ENCODE measurements at regions not wholly inside any gene's neighbourhood (a gene's known extent, or its start where the extent isn't known, plus 50 kb on each side); places are given as distances from the start of the nearest gene placed in this dataset.
"Not testable (repeated sequence)": the region's sequence is repeated elsewhere in the genome, so short reads cannot be mapped to it uniquely, and the experiment has no call there.

DNA sequence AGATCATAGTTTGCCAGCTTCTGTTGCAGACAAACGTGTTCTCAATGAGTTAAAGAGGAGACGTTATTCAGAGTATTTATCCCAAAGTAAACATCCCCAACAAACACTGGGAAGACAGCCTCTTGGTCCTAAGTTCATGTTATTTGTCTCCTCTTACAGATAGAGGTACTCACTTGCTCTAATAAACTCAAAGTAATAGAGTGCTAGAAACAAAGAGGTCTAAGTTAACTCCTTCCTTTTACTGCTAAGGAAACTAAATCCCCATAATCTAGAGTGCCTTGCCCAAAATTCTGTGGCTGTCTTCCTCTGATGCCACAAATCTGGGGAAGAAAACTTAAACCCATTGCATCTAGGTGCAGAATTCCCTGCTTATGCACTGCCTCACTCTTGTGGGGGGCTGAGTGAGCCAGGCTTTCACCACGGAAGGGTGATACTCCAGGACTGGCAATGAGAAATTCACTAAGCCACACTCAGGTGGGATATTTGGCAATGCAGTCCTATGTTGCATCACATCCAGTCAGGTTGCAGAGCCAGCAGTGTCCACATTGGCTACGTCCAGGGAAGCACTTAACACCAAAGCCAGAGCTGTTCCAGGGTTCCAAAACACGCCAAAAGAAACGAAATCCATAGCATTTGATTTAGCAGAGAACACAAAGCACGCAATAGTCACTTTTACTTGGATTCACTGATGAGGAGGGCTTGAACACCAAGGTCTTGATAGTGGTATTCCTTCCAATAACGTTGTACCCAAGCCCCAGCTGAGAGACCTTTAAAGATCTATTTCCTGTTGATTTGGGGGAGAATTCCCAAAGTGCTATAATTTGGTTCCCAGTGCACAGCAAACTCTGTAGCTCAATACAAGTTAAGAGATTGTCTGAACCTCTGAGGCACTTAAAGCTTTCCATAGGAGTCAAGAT lies 81.0 kb upstream of the FOXQ1 start:
- DNase-seq (ENCODE audit: low spot score) = no peak

GRCh38 chr6:1230281-1230680 lies 81.6 kb upstream of the FOXQ1 start:
- DNase-seq (ENCODE audit: low spot score) = no peak

DNA sequence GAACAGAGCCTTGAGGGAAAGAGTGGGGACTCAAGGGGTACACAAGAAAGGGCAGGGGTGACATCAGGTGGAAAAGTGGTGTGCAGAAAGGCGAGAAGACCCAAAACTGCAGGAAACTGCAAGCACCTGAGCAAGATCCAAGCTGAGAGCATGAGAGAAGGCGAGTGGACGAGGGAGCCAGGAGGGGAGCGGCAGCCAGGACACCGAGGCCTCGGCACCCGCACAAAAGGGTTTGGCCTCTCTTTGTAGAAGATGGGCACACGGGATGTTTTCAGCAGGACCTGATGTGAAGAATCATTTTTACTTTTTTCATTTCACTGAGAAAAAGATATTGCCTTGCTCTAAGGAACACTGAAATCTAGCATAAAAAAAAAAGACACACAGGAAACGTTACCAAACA lies 82.1 kb upstream of the FOXQ1 start:
- DNase-seq (ENCODE audit: low spot score) = no peak

DNA sequence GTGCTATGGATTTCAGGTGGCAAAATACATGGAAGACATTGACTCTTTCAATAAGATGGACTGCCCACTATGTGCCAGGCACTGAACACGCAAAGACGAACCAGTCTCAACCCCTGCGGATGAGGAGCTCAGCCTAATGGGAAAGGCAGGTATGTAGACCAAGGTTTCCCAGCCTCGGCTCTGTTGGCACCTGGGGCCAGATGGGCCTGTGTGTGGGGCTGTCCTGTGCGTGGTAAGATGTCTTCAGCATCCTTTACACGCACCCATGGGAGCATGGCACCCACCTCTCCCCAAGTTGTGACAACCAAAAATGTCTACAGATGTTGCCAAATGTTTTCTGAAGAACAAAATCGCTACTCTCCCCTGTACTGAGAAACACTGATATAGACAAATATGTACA lies 82.6 kb upstream of the FOXQ1 start:
- no peak for DNase-seq (ENCODE audit: low spot score)

DNA sequence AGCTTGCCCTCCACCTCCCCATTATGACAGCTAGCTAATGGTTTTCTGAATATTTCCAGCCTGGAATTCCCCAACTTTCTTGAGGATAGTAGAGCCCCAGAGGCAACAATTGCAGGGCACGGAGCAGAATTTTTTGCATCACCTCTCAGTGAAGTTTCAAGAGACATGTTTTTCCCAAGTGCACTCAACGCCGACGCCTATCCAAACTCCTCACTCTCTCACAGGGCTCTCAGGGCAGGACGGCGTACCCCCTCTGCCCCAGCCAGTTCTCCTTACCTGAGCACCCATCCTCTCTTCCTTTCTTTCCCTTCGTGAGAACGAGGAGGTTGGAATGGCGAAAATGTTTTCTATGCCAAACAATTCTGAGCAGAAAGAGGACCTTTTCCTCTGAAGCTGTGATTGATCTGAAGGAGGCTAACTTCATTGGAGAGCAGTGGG lies 83.1 kb upstream of the FOXQ1 start:
- DNase-seq (ENCODE audit: low spot score) = no peak

DNA sequence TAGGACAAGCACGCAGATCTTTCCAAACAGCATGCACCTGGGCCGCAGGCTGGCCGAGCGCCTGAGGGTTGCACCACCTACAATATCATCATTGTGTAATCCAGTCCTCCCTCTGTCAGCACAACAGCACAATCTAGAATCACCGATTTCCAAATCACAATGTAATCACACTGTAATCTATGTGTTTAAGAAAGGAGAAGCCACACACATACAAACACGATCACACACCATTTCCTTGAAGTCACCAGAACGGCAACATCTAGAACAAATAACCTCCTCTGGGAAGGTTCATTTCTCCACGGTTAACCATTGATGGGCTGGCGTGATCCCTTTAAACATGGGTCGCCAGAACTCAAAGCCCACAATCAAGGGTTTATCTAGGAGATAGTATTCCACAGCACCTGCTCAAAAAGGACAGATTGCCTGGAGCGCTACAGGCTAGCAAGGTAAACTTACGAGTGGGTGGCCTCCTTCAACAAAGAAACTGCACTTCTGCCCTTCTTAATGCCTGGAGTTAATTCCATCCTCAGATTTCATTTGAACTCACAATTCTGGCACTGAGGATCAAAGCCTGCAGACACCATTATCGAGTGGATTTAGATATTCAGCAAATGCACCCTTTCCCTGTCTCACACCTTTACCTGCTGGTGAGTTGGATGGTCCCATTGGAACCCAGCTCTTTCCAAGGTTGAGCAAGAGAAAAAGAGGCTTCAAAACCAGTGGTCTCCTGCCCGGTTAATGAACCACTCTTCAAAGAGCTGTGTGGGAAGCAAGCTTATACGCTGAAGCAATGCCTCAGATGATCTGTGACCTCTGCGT lies 83.8 kb upstream of the FOXQ1 start:
- no peak for DNase-seq (ENCODE audit: low spot score)

DNA sequence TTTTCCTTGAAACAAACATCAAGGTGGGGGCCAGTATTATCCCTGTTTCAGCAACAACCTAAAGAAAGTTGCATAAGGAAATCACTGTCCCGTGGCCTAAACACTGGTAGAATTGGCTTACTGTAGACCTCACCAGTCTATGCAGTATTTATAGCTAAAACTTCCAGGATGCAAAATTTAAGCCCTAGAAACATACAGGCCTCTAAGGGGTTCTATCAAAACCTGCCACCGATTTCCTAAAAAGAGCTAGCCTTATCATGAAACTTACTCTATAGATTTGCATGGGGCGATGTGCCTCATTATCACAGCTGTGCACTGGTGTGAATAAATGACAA lies 84.3 kb upstream of the FOXQ1 start:
- DNase-seq (ENCODE audit: low spot score) = no peak

- no peak for DNase-seq (ENCODE audit: low spot score)
Measured at GRCh38 chr6:1226277-1227099, 85.4 kb upstream of the FOXQ1 start.

DNA sequence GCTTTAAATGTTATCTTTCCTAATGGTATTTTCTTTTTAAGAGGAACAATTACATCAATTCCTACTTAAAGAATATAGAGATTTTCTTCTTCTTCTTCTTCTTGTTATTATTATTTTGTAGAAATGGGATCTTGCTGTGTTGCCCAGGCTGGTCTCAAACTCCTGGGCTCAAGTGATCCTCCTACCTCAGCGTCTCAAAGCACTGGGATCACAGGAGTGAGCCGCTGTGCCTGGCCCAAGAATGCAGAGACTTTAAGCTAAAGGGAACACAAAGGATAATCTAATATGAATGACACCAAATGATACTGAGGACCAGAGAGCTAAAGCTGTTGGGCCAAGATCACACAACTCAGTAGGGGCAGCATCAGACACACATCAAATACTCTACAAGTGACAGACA lies 87.4 kb upstream of the FOXQ1 start:
- DNase-seq (ENCODE audit: low spot score) = no peak

GRCh38 chr6:1222728-1223595 lies 88.9 kb upstream of the FOXQ1 start:
- DNase-seq (ENCODE audit: low spot score) = peak; percentile 68

GRCh38 chr6:1217396-1217795 lies 94.5 kb upstream of the FOXQ1 start:
- no peak for DNase-seq (ENCODE audit: low spot score)

GRCh38 chr6:1216488-1216974 lies 95.4 kb upstream of the FOXQ1 start:
- DNase-seq (ENCODE audit: low spot score) = no peak

- DNase-seq (ENCODE audit: low spot score) = no peak
Measured at GRCh38 chr6:1215884-1216487, 95.9 kb upstream of the FOXQ1 start.

GRCh38 chr6:1215023-1215422 lies 96.9 kb upstream of the FOXQ1 start:
- no peak for DNase-seq (ENCODE audit: low spot score)

DNA sequence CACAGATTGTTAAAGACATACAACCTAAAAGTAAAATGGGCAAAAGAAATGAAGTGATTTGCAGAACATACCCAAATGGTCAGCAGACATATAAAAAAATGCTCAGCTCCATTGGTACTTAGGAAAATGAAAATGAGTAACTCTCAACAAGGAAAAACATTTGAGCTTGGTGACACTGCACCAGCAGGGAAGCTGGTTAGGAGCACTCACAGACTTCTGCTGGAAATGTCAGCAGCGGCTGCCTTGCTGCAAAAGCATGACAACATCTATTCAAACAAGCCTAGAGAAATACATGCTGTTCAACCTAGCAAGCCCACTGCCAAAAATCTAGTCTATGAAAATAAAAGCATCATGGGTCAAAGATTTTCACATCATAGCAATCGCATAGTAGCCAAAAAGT lies 99.0 kb upstream of the FOXQ1 start:
- DNase-seq (ENCODE audit: low spot score) = no peak

DNA sequence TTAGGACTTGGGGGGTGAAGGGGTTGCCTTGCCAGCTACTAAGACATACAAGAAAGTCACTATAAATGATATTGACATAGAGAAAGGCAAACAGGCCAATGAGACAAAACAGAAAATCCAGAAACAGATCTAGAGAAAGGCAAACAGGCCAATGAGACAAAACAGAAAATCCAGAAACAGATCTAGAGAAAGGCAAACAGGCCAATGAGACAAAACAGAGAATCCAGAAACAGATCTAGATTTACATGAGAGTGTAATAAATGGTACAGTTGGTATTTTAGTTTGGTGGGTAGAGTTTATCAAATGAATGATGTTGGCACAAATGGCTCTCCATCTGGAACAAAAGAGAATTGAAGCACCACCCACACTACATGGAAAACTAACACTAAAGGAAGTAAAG lies 99.8 kb upstream of the FOXQ1 start:
- not testable (repeated sequence) for DNase-seq (ENCODE audit: low spot score)

DNA sequence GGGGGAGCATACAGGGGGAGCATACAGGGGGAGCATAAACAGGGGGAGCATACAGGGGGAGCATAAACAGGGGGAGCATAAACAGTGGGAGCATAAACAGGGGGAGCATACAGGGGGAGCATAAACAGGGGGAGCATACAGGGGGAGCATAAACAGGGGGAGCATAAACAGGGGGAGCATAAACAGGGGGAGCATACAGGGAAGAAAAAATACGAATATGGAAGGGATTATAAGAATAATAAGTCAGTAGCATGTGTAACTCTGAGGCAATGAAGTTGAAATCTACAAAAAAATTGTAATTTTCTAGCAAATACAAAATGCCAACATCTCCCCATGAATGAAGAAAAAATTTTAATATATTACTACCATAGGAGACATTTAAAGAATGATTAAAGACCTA lies 101.3 kb upstream of the FOXQ1 start:
- not testable (repeated sequence) for DNase-seq (ENCODE audit: low spot score)

- no peak for DNase-seq (ENCODE audit: low spot score)
Measured at GRCh38 chr6:1208876-1209275, 103.0 kb upstream of the FOXQ1 start.

DNA sequence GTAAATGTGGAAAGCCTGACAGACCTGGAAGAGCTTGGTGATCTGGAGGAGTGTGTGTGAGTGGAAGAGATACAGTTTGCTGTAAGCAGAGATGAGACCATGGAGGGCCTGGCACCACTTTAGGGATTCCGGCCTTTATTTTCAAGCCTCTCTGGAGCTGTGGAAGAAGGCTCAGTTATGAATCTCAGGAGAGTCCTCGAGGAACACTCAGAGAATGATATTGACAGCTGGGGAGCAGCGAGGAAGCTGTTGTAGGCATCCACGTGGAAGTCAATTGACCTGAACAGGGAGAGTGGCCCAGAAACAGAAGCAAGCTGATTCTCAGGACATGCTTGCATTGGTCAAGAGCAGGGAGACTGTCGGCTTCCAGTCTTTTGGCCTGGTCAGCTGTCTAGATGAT lies 108.4 kb upstream of the FOXQ1 start:
- no peak for DNase-seq (ENCODE audit: low spot score)

- DNase-seq (ENCODE audit: low spot score) = no peak
Measured at GRCh38 chr6:1202201-1202600, 109.7 kb upstream of the FOXQ1 start.

Measured in globus pallidus (tissue), 1 donor.